ENCODE measurements at regions not wholly inside any gene's neighbourhood (a gene's known extent, or its start where the extent isn't known, plus 50 kb on each side); places are given as distances from the start of the nearest gene placed in this dataset.

GRCh38 chr6:40791004-40791403 lies 203.8 kb upstream of the LRFN2 start:
- no peak overlapping the region for H3K27ac ChIP-seq (ENCODE audit: low read depth, low read length)
- no peaks in the 10 kb centered on the region for H3K9me2 ChIP-seq (ENCODE audit: insufficient read depth)
- no peaks in the 10 kb centered on the region for H4K20me1 ChIP-seq (ENCODE audit: insufficient read depth)
- ChIA-PET POLR2A (no interaction called here), RAD21 (ENCODE audit: low non-redundant PET in 1 of 2, low total read pairs in 2 of 2, uncharacterized antibody in 2 of 2, unreplicated experiment in 2 of 2) (no interaction called here), CTCF (no interaction called here)
- no peaks in the 10 kb centered on the region for H3K9me3 ChIP-seq (ENCODE audit: control insufficient read depth in 1 of 2, insufficient read depth in 1 of 2, low read depth in 1 of 2, low read length in 2 of 2)
- ATAC-seq (peak; percentile 79), DNase-seq (ENCODE audit: low read depth, low spot score) (peak; percentile 19)
- H3K4me3 ChIP-seq (replicated peaks in 1 of 2; ENCODE audit: low read depth in 1 of 2, low read length in 2 of 2), result no peak overlapping the region
- no peak for TF ChIP-seq ZFX (IDR thresholded peaks at IDR 0.05)
- no peak for TF ChIP-seq ZBTB33 (IDR thresholded peaks at IDR 0.05; ENCODE audit: extremely low read depth, insufficient replicate concordance, low read length)
- TF ChIP-seq CBX3 (IDR thresholded peaks at IDR 0.05; ENCODE audit: low read depth), result no peak
- TF ChIP-seq TCF7L2 (IDR thresholded peaks at IDR 0.05; ENCODE audit: borderline replicate concordance, extremely low read depth, insufficient read depth, insufficient read length), result peak; percentile 55
- no peak for TF ChIP-seq EGR1 (IDR thresholded peaks at IDR 0.05; ENCODE audit: low read depth)
- no peak for TF ChIP-seq YY1 (IDR thresholded peaks at IDR 0.05; ENCODE audit: extremely low read depth, insufficient replicate concordance, low read depth, low read length)
- TF ChIP-seq MAX (IDR thresholded peaks at IDR 0.05), result no peak
- no peak overlapping the region for H2AFZ ChIP-seq (ENCODE audit: low read depth, low read length, poor library complexity, severe bottlenecking)
- H3K9ac ChIP-seq (ENCODE audit: low read length), result no peak overlapping the region
- intact Hi-C loops (cut with micrococcal nuclease), result no loop called here
- H3K27me3 ChIP-seq (ENCODE audit: insufficient read depth, low read length), result peaks cover 34% of the 10 kb centered on the region
- H3K36me3 ChIP-seq (ENCODE audit: control insufficient read depth in 1 of 2, insufficient read depth in 2 of 2, low read length in 2 of 2), result no peaks in the 10 kb centered on the region
- H3K79me2 ChIP-seq (ENCODE audit: insufficient read depth, low read length), result no peaks in the 10 kb centered on the region
- BruUV-seq (replicated peaks), result no TSS peak
- H3K4me1 ChIP-seq (ENCODE audit: control insufficient read depth in 1 of 2, insufficient read depth in 2 of 2, low read length in 2 of 2), result peaks cover 0 to 16% of the 10 kb centered on the region in 2 experiments; a peak in 2 of 4 replicates
- peak overlapping the region; percentile 28 for H3K4me2 ChIP-seq (ENCODE audit: low read length)

Measured in HCT116 (cell line).